NT2/D1 (cell line): ENCODE measurements at regions not wholly inside any gene's neighbourhood (a gene's known extent, or its start where the extent isn't known, plus 50 kb on each side); places are given as distances from the start of the nearest gene placed in this dataset.

Experiments used
- SUZ12 ChIP-seq: IDR thresholded peaks from 2 replicates; pipeline ENCODE4 v1.6.1; 2011; ENCODE audit not compliant: insufficient read length, insufficient read depth; ENCODE audit errors: extremely low read depth
- YY1 ChIP-seq: IDR thresholded peaks from 2 replicates; pipeline ENCODE4 v1.6.1; 2011; ENCODE audit not compliant: insufficient read length, insufficient read depth
- ZNF274 ChIP-seq: IDR thresholded peaks from 2 replicates; pipeline ENCODE4 v1.6.1; 2011; ENCODE audit warnings: mild to moderate bottlenecking, low read depth, low read length

DNA sequence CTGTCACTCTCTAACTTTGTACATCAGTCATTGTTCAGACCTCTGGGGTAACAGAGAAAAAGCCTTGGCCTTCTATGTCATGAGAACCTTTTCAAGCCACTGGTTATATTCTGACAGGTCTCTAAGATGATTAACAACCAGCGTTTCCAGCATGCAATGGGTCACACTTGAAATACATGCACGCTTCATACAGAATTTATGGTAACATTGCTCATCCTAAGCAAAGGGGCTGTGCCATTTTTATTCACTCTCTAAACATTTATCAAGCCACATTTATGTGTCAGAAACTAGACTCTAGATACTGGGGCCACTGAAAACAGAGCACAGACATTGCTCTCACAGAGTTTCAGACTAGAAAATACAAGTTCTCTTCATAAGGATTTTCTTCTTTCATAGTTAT, 501.4 kb upstream of the DAB1 start:
- no peak for TF ChIP-seq YY1
- no peak for TF ChIP-seq ZNF274
- no peak for TF ChIP-seq SUZ12
